HCT116 (cell line): ENCODE measurements at regions not wholly inside any gene's neighbourhood (a gene's known extent, or its start where the extent isn't known, plus 50 kb on each side); places are given as distances from the start of the nearest gene placed in this dataset.

Source experiments
- ATAC-seq: fragments of 200-7000 bp; cut with Tn5 transposase; 2 replicates; pipeline ENCODE4 v1.9.1; 2020; ENCODE audit warnings: mild to moderate bottlenecking, moderate library complexity
- BruUV-seq: library from RNA; stranded (reverse); fragments of 400-500 nt; replicated peaks from 2 replicates; lab custom pipeline; 2021; lab: Mats Ljungman, UMichigan
- CTCF ChIA-PET: fragments of 300-600 bp; sonication (Branson Sonifier 250); formaldehyde crosslinking; loops from one replicate; lab custom pipeline; 2021; ENCODE audit warnings: antibody characterized with exemption; lab: Charles Lee
- POLR2A ChIA-PET: fragments of 300-600, 350-600 bp; sonication (Branson Sonifier 250); formaldehyde crosslinking; loops from one replicate; lab custom pipeline; 2021; ENCODE audit warnings: antibody characterized with exemption; lab: Charles Lee
- RAD21 ChIA-PET, 2 experiments: fragments of 300-600 bp; sonication (Branson Sonifier 250); formaldehyde crosslinking; loops; one replicate each; lab custom pipeline; 2023; ENCODE audit warnings: low total read pairs in 2 of 2; ENCODE audit not compliant: uncharacterized antibody in 2 of 2, unreplicated experiment in 2 of 2, low non-redundant PET in 1 of 2; lab: Charles Lee
- DNase-seq: peaks from one replicate; pipeline ENCODE4 v3.0.0-alpha.2; 2010; ENCODE audit warnings: low read depth, low spot score
- H2AFZ ChIP-seq: fragments of 200-600 bp; shearing (Covaris generic), sonication (generic); 2 replicates; pipeline ENCODE4 v1.6.1; 2017; ENCODE audit warnings: low read depth, mixed run types, mixed read lengths, antibody characterized with exemption, low read length; ENCODE audit not compliant: poor library complexity, severe bottlenecking
- H3K27ac ChIP-seq: 2 replicates; pipeline ENCODE4 v1.5.1; 2012; ENCODE audit warnings: low read depth, low read length
- H3K27me3 ChIP-seq: fragments of 200-600 bp; sonication (generic); 2 replicates; pipeline ENCODE4 v1.6.1; 2016; ENCODE audit warnings: mixed run types, low read length, mixed read lengths; ENCODE audit not compliant: insufficient read depth
- H3K36me3 ChIP-seq, 2 experiments: fragments of 200-500 bp in 1 of 2; fragments of 200-600 bp in 1 of 2; sonication (Bioruptor generic) in 1 of 2; sonication (generic) in 1 of 2; 2 replicates each; pipeline versions ENCODE4 v1.5.1 to v1.6.1; 2014 to 2016; ENCODE audit warnings: low read length in 2 of 2, inconsistent platforms in 1 of 2, mixed read lengths in 1 of 2, mixed run types in 1 of 2; ENCODE audit not compliant: insufficient read depth in 2 of 2, control insufficient read depth in 1 of 2
- H3K4me1 ChIP-seq, 2 experiments: fragments of 200-600 bp in 1 of 2; sonication (generic) in 1 of 2; 2 replicates each; pipeline versions ENCODE4 v1.5.1 to v1.6.1; 2012 to 2017; ENCODE audit warnings: low read length in 2 of 2, inconsistent platforms in 1 of 2, mild to moderate bottlenecking in 1 of 2, mixed read lengths in 1 of 2, mixed run types in 1 of 2, moderate library complexity in 1 of 2; ENCODE audit not compliant: insufficient read depth in 2 of 2, control insufficient read depth in 1 of 2
- H3K4me2 ChIP-seq: fragments of 200-600 bp; sonication (generic); 2 replicates; pipeline ENCODE4 v1.6.1; 2017; ENCODE audit warnings: mixed run types, low read length, mixed read lengths
- H3K4me3 ChIP-seq, 2 experiments: fragments of 200-600 bp in 1 of 2; sonication (generic) in 1 of 2; replicated peaks in 1 of 2; 2 replicates each; pipeline ENCODE4 v1.5.1; 2011 to 2016; ENCODE audit warnings: low read length in 2 of 2, control low read depth in 1 of 2, low read depth in 1 of 2, mild to moderate bottlenecking in 1 of 2, mixed read lengths in 1 of 2, mixed run types in 1 of 2
- H3K79me2 ChIP-seq: fragments of 200-600 bp; sonication (generic); 2 replicates; pipeline ENCODE4 v1.6.1; 2017; ENCODE audit warnings: mild to moderate bottlenecking, mixed run types, low read length, moderate library complexity, mixed read lengths; ENCODE audit not compliant: insufficient read depth
- H3K9ac ChIP-seq: fragments of 200-600 bp; sonication (generic); 2 replicates; pipeline ENCODE4 v1.6.1; 2016; ENCODE audit warnings: low read length, mixed read lengths
- H3K9me2 ChIP-seq: fragments of 200-600 bp; sonication (generic), shearing (Covaris generic); 2 replicates; pipeline ENCODE4 v1.6.1; 2017; ENCODE audit warnings: mixed run types, mild to moderate bottlenecking, moderate library complexity; ENCODE audit not compliant: insufficient read depth
- H3K9me3 ChIP-seq, 2 experiments: fragments of 200-500 bp in 1 of 2; fragments of 200-600 bp in 1 of 2; sonication (Bioruptor generic) in 1 of 2; sonication (generic) in 1 of 2; 2 replicates each; pipeline ENCODE4 v1.6.1; 2014 to 2017; ENCODE audit warnings: low read length in 2 of 2, mixed read lengths in 2 of 2, inconsistent platforms in 1 of 2, low read depth in 1 of 2, mild to moderate bottlenecking in 1 of 2, mixed run types in 1 of 2, moderate library complexity in 1 of 2; ENCODE audit not compliant: control insufficient read depth in 1 of 2, insufficient read depth in 1 of 2
- H4K20me1 ChIP-seq: fragments of 200-600 bp; sonication (generic), shearing (Covaris generic); 2 replicates; pipeline ENCODE4 v1.6.1; 2017; ENCODE audit warnings: mixed run types, mild to moderate bottlenecking, moderate library complexity; ENCODE audit not compliant: insufficient read depth
- CEBPB ChIP-seq: IDR thresholded peaks from 2 replicates; pipeline ENCODE4 v1.6.1; 2012; ENCODE audit warnings: low read depth
- EGR1 ChIP-seq: IDR thresholded peaks from 2 replicates; pipeline ENCODE4 v1.6.1; 2012; ENCODE audit warnings: low read depth
- EZH2 ChIP-seq: fragments of 200-600 bp; sonication (generic); IDR thresholded peaks from 2 replicates; pipeline ENCODE4 v1.6.1; 2017; ENCODE audit warnings: antibody characterized with exemption, mixed run types
- EZH2phosphoT487 ChIP-seq: fragments of 200-600 bp; IDR thresholded peaks from 2 replicates; pipeline ENCODE4 v1.6.1; 2018; ENCODE audit warnings: antibody characterized with exemption, borderline replicate concordance
- FOSL1 ChIP-seq: IDR thresholded peaks from 2 replicates; pipeline ENCODE4 v1.6.1; 2012; ENCODE audit warnings: low read depth
- POLR2AphosphoS5 ChIP-seq: IDR thresholded peaks from 2 replicates; pipeline ENCODE4 v1.6.1; 2011; ENCODE audit warnings: mild to moderate bottlenecking, low read depth, low read length, moderate library complexity
- SP1 ChIP-seq: IDR thresholded peaks from 2 replicates; pipeline ENCODE4 v1.6.1; 2012; ENCODE audit warnings: low read depth
- SRF ChIP-seq: IDR thresholded peaks from 2 replicates; pipeline ENCODE4 v1.6.1; 2012; ENCODE audit warnings: low read depth
- YY1 ChIP-seq: IDR thresholded peaks from 2 replicates; pipeline ENCODE4 v1.6.1; 2011; ENCODE audit warnings: low read length, low read depth, moderate library complexity, mild to moderate bottlenecking; ENCODE audit not compliant: insufficient replicate concordance; ENCODE audit errors: extremely low read depth
- ZFX ChIP-seq: fragments of 450-650 bp; IDR thresholded peaks from 2 replicates; pipeline ENCODE4 v1.6.1; 2017
- ZNF274 ChIP-seq: fragments of 200-500 bp; sonication (Bioruptor generic); IDR thresholded peaks from 2 replicates; pipeline ENCODE4 v1.6.1; 2014; ENCODE audit warnings: mild to moderate bottlenecking, low read depth, low read length, inconsistent platforms
- intact Hi-C: fragments of 100-400 bp; cut with micrococcal nuclease; formaldehyde crosslinking; loops from 2 replicates; pipeline ENCODE4 v1.10.0; 2022
- TF ChIP-seq, protein P1 (sequence below): IDR thresholded peaks from 2 replicates; pipeline ENCODE4 v1.6.1; 2012; ENCODE audit warnings: low read depth
- TF ChIP-seq, protein P2 (sequence below): IDR thresholded peaks from 2 replicates; pipeline ENCODE4 v1.6.1; 2012
- TF ChIP-seq, protein P3 (sequence below): IDR thresholded peaks from 2 replicates; pipeline ENCODE4 v1.6.1; 2012

DNA sequence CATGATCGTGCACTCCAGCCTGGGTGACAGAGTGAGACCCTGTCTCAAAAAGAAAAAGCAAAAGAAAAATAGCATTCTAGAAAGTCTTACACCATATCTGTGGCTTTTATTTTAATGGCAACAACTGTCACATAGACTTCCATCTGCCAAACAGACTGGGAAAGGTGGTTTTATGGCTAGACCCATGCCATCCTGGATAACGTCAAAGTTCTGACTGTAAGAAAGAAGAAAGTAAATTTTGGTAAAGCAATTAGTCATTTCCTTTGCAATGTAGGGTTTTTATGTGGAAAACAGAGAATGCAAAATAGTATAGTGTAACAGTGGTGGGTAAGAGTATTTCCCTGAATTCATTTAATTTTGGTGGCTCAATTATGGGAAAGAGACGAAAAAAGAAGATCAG, 75.5 kb upstream of the BARX2 start:
- no peak for ATAC-seq
- intact Hi-C loops, result no loop called here
- no peak overlapping the region for H3K4me2 ChIP-seq
- no peaks in the 10 kb centered on the region for H3K79me2 ChIP-seq
- BruUV-seq, result no TSS peak
- H3K4me3 ChIP-seq, result no peak overlapping the region
- TF ChIP-seq, protein P1, sequence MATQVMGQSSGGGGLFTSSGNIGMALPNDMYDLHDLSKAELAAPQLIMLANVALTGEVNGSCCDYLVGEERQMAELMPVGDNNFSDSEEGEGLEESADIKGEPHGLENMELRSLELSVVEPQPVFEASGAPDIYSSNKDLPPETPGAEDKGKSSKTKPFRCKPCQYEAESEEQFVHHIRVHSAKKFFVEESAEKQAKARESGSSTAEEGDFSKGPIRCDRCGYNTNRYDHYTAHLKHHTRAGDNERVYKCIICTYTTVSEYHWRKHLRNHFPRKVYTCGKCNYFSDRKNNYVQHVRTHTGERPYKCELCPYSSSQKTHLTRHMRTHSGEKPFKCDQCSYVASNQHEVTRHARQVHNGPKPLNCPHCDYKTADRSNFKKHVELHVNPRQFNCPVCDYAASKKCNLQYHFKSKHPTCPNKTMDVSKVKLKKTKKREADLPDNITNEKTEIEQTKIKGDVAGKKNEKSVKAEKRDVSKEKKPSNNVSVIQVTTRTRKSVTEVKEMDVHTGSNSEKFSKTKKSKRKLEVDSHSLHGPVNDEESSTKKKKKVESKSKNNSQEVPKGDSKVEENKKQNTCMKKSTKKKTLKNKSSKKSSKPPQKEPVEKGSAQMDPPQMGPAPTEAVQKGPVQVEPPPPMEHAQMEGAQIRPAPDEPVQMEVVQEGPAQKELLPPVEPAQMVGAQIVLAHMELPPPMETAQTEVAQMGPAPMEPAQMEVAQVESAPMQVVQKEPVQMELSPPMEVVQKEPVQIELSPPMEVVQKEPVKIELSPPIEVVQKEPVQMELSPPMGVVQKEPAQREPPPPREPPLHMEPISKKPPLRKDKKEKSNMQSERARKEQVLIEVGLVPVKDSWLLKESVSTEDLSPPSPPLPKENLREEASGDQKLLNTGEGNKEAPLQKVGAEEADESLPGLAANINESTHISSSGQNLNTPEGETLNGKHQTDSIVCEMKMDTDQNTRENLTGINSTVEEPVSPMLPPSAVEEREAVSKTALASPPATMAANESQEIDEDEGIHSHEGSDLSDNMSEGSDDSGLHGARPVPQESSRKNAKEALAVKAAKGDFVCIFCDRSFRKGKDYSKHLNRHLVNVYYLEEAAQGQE, result no peak
- no peak for TF ChIP-seq ZFX
- TF ChIP-seq ZNF274, result no peak
- TF ChIP-seq YY1, result no peak
- no peak for TF ChIP-seq EZH2
- TF ChIP-seq POLR2AphosphoS5, result no peak
- no peak for TF ChIP-seq FOSL1
- TF ChIP-seq EZH2phosphoT487, result no peak
- TF ChIP-seq, protein P2, sequence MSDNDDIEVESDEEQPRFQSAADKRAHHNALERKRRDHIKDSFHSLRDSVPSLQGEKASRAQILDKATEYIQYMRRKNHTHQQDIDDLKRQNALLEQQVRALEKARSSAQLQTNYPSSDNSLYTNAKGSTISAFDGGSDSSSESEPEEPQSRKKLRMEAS, result no peak
- TF ChIP-seq, protein P3, sequence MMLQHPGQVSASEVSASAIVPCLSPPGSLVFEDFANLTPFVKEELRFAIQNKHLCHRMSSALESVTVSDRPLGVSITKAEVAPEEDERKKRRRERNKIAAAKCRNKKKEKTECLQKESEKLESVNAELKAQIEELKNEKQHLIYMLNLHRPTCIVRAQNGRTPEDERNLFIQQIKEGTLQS, result no peak
- no peak for TF ChIP-seq SP1
- TF ChIP-seq SRF, result no peak
- TF ChIP-seq EGR1, result no peak
- no peak for TF ChIP-seq CEBPB
- no peak overlapping the region for H3K9ac ChIP-seq
- no peaks in the 10 kb centered on the region for H3K9me3 ChIP-seq
- H3K9me2 ChIP-seq, result no peaks in the 10 kb centered on the region
- no peaks in the 10 kb centered on the region for H3K36me3 ChIP-seq
- ChIA-PET CTCF (no interaction called here), POLR2A (no interaction called here), RAD21 (no interaction called here)
- peaks cover 0 to 4% of the 10 kb centered on the region in 2 experiments; a peak in 1 of 4 replicates for H3K4me1 ChIP-seq
- no peak overlapping the region for H3K27ac ChIP-seq
- no peaks in the 10 kb centered on the region for H3K27me3 ChIP-seq
- H4K20me1 ChIP-seq, result no peaks in the 10 kb centered on the region
- DNase-seq, result no peak
- H2AFZ ChIP-seq, result no peak overlapping the region
